Breast epithelium (tissue), 3 donors: ENCODE measurements at regions not wholly inside any gene's neighbourhood (a gene's known extent, or its start where the extent isn't known, plus 50 kb on each side); places are given as distances from the start of the nearest gene placed in this dataset.

Experiments used
- CTCF ChIP-seq, 3 donors: fragments of 450-650 bp; IDR thresholded peaks; one replicate each; pipeline ENCODE4 v1.5.1; 2016 to 2017; ENCODE audit warnings: antibody characterized with exemption in 3 of 3, mild to moderate bottlenecking in 3 of 3, moderate library complexity in 3 of 3
- POLR2A ChIP-seq: fragments of 450-650 bp; IDR thresholded peaks from one replicate; pipeline ENCODE4 v1.6.1; 2016; ENCODE audit warnings: antibody characterized with exemption, mild to moderate bottlenecking, moderate library complexity

- TF ChIP-seq CTCF (IDR thresholded peaks at IDR 0.05) (no peak), POLR2A (no peak)
Measured at GRCh38 chr22:26995235-26995634, 337.8 kb downstream of the MIAT start.
